GM18873 (cell line): ENCODE measurements at regions not wholly inside any gene's neighbourhood (a gene's known extent, or its start where the extent isn't known, plus 50 kb on each side); places are given as distances from the start of the nearest gene placed in this dataset.

Experiments used
- ATAC-seq: cut with Tn5 transposase; IDR thresholded peaks from one replicate; pipeline ENCODE4 v1.9.1; 2021; ENCODE audit warnings: mild to moderate bottlenecking, moderate library complexity, moderate number of reproducible peaks; ENCODE audit not compliant: unreplicated experiment, low FRiP score

- no peak for ATAC-seq
These were observed 1711.8 kb downstream of the EFNB2 start for GRCh38 chr13:104823709-104824108.

DNA sequence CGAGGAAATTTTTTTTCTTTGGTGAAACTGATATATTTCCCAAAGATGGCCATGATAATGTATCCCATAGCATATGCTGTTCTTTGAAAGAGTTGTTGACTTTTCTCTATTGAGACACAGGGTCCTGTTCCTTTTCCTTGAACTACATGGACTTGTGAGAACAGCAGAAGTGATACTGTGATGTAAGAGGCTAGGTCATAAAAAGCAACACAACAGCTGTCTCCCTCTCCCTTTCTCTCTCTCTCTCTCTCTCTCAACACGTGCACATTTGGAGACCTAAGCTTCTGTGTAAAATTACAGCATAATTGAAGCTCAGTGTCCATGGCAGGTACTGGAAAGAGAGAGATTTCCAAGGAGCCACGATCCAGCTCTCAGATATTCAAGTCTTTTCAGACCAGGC, 1712.4 kb downstream of the EFNB2 start:
- ATAC-seq, result no peak

DNA sequence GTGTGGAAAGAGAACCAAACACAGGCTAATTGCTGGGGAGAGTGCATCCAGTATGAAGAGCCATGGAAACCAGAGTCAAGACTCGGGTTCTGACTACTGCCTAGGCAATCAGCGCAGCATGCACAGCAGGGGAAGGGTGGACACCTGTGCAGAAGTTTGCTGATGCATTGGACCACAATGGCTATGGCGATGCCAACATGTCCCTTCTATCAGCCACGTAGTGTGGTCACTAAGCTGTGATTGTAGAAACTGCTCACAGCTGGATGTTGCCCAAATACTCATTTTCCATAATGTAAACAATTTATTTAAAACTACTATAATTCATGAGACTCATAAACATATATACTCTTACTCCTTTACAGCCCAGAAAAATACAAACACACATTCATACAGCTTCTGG, 1718.2 kb downstream of the EFNB2 start:
- no peak for ATAC-seq

- ATAC-seq, result no peak
These were observed 1718.7 kb downstream of the EFNB2 start for GRCh38 chr13:104816726-104817125.

GRCh38 chr13:104810242-104810641, 1725.2 kb downstream of the EFNB2 start:
- ATAC-seq, result no peak

- ATAC-seq, result no peak
These were observed 1726.0 kb downstream of the EFNB2 start for GRCh38 chr13:104809483-104809882.

GRCh38 chr13:104805346-104805745, 1730.1 kb downstream of the EFNB2 start:
- no peak for ATAC-seq

- no peak for ATAC-seq
These were observed 1732.9 kb upstream of the SLC10A2 start for GRCh38 chr13:104799152-104799551.

GRCh38 chr13:104798486-104798885, 1732.3 kb upstream of the SLC10A2 start:
- ATAC-seq, result no peak

- no peak for ATAC-seq
These were observed 1730.4 kb upstream of the SLC10A2 start for GRCh38 chr13:104796581-104796980.

DNA sequence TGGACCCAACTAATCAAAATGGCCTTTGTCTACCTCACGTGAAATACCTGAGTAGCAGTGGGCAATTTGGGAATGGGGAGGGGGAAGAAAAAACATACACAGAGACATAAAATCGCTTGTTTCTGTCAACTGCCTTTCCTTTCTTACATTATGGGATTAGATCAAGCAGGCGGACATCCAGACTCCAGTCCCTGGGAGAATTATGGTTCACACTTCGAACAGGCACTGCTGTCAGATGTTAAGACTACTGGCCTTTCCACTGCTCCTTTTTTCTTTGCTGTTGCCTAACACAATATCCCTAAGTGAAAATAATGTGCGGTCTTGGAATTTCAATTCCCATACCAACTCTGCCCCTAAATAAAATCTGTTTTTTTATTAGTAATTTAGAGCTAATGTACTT, 1719.7 kb upstream of the SLC10A2 start:
- ATAC-seq, result no peak

DNA sequence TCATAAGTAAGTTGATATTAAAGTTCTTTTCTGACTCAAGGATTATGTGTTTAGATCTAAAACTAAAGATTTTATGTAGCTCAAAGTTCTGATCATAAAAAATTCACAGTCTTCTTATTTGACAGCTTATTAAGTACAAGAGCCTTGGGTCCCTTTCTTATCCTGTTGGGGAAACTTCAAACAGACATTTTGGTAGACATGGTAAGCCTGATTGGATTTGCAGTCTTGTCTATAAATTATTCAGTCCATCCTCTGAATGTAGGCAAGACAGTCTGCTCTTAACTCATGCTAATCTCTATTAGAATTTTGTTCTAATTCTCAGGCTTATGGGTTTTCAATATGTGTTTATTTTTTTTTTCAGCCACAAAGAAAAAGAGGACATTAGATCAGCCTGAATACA, 1718.7 kb upstream of the SLC10A2 start:
- no peak for ATAC-seq

GRCh38 chr13:104782741-104783140, 1716.5 kb upstream of the SLC10A2 start:
- ATAC-seq, result no peak

DNA sequence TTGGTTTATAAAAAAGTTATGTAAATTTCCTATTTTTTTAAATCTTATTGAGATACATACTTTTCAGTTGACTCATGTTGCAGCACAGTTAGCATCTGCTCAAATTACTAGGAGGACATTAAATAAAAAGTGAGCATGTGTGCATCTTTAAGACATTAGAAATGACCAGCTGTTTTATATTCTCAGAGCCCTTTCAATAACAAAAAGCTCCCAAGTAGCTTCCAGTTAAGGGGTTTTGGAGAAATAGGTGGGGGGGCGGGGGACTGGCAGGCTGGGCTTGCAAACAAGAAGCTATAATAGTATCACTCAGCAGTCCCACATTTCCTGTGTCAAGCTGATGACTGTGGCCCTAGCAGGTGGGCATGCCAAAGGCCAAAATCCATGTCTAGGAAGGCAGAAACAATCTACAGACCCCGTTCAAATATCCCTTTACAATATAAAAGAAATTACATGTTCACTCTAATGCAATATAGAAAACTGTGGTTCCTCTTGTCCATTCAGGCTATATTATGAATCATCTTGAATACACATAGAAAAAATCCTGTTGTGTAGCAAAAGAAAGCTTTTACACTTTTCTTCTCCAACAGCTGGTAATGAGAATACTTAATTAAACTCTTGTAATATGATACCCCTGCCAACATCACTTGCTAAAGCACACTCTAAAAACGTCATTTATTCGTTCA, 1713.2 kb upstream of the SLC10A2 start:
- ATAC-seq, result no peak

DNA sequence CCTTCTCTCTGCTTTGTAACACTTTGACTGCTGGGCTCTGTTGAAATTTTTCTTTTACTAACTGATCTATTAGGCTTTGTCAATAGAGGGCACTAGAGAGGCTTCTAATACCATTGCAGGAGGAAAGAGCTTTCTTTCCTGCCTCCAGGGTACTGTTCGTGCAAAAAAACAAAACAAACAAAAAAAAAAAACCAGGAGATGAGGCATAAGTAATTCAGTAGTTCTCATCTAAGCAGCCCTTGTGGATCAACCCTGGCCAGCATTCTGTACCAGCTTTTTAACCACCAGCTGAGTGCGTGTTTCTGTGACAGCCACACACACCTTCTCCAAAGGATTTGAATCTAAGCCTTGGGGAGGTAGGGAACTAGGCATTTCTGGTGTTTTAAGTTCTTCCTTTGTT, 1707.6 kb upstream of the SLC10A2 start:
- ATAC-seq, result no peak

- ATAC-seq, result no peak
These were observed 1703.3 kb upstream of the SLC10A2 start for GRCh38 chr13:104769545-104769944.

DNA sequence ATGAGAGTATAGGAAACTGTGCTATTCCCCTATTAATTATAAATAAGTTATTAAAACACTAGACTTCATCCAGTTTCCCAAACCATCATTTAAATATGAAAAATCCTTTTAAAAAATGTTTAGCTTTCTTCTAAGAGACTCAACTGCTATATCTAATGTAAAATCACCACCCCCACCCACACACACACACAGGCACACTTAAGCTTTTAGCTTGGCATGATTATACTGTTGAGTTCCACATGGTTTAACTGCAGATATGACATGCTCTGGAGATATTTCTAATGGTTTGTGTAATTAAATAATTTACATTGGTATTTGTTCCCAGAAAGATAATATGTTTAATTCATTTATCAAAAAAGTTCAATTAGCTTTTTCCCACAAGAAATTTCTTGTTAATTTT, 1700.1 kb upstream of the SLC10A2 start:
- no peak for ATAC-seq

DNA sequence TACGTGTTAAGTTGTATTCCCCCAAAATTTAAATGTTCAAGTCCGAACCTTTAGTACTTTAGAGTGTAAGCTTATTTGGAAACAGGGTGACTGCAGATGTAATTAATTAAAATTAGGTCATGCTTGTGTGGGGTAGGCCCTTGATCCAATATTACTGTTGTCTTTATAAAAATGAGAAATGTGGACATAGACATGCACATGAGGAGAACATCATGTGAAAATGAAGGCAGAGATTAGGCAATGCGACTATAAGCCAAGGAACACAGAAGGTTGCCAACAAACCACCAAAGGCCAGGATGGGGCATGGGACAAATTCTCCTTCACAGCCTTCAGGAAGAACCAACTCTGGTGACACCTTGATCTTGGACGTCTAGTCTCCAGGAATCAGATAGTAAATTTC, 1698.4 kb upstream of the SLC10A2 start:
- no peak for ATAC-seq

DNA sequence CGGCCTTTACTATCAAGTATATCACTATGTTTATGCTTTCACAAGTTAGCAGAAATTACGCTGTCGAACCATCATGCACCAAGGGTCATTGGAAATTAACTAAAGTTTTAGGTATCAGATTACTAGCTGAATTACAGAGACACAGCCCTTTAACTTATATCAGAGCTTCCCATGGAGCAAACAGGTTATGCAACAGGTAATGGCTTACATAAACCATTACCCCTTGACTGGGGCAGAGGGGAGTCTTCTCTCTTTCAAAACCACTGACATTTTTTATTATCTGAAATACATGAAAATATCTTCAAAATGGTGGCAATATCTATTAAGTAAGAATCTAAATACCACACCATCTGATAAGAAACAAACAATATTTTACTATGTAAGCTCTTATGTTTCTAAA, 1692.9 kb upstream of the SLC10A2 start:
- ATAC-seq, result no peak

GRCh38 chr13:104757712-104758111, 1691.5 kb upstream of the SLC10A2 start:
- ATAC-seq, result no peak

DNA sequence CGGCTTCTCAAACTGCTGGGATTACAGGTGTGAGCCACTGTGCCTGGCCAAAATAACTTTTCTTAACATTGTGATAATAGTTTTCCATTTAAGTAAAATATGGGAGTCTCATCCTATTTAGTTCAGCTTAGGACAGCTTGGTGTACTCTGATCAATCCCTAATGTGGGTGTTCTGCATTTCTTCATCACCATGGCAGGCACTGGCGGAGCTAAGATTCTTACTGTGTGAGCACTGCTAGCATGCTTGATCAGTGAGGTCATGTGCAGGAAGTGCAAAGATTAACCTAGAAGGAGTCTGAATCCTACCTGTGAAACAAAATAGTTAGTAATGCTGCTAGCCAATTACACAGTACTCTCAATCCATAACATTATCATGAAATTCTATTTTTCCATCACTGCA, 1684.2 kb upstream of the SLC10A2 start:
- ATAC-seq, result no peak

GRCh38 chr13:104740641-104741222, 1674.5 kb upstream of the SLC10A2 start:
- ATAC-seq, result no peak

DNA sequence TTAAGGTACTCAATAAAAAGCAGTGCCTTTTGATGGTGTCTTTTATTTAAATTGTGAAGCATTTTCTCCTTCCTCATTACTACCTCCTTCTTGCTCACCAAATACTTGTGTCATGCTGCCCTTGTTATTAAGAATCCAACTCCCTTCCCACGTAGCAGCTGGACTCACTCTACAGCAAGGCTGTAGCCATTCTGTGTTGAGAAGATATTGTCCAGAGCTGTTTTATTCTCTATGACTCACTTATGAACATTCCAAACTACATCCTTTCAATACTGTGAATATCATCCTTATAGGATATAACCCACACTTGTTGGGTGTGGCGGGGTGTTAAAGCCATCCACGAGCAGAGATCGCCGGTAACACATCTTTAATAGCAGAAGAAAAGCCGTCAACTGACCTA, 1671.5 kb upstream of the SLC10A2 start:
- ATAC-seq, result no peak
